ENCODE measurements at regions not wholly inside any gene's neighbourhood (a gene's known extent, or its start where the extent isn't known, plus 50 kb on each side); places are given as distances from the start of the nearest gene placed in this dataset.

GRCh38 chr12:89954259-89954658 is 245.6 kb upstream of the ATP2B1 start:
- DNase-seq (ENCODE audit: low spot score): no peak

- DNase-seq (ENCODE audit: low spot score): no peak
These were observed 243.0 kb upstream of the ATP2B1 start for GRCh38 chr12:89951694-89952060.

GRCh38 chr12:89951050-89951693 is 242.5 kb upstream of the ATP2B1 start:
- DNase-seq (ENCODE audit: low spot score): peak; percentile 38

- no peak for DNase-seq (ENCODE audit: low spot score)
These were observed 241.8 kb upstream of the ATP2B1 start for GRCh38 chr12:89950421-89950820.

- DNase-seq (ENCODE audit: low spot score): peak; percentile 87
These were observed 241.0 kb upstream of the ATP2B1 start for GRCh38 chr12:89949457-89950195.

GRCh38 chr12:89948271-89949175 is 239.9 kb upstream of the ATP2B1 start:
- no peak for DNase-seq (ENCODE audit: low spot score)

GRCh38 chr12:89947437-89948270 is 239.0 kb upstream of the ATP2B1 start:
- peak; percentile 25 for DNase-seq (ENCODE audit: low spot score)

GRCh38 chr12:89946518-89947135 is 238.0 kb upstream of the ATP2B1 start:
- DNase-seq (ENCODE audit: low spot score): no peak

GRCh38 chr12:89945123-89945522 is 236.5 kb upstream of the ATP2B1 start:
- no peak for DNase-seq (ENCODE audit: low spot score)

GRCh38 chr12:89943463-89943862 is 234.8 kb upstream of the ATP2B1 start:
- peak; percentile 33 for DNase-seq (ENCODE audit: low spot score)

GRCh38 chr12:89941436-89941835 is 232.8 kb upstream of the ATP2B1 start:
- DNase-seq (ENCODE audit: low spot score): no peak

GRCh38 chr12:89939522-89940215 is 231.0 kb upstream of the ATP2B1 start:
- DNase-seq (ENCODE audit: low spot score): no peak

GRCh38 chr12:89936631-89937030 is 228.0 kb upstream of the ATP2B1 start:
- no peak for DNase-seq (ENCODE audit: low spot score)

GRCh38 chr12:89935850-89936249 is 227.2 kb upstream of the ATP2B1 start:
- DNase-seq (ENCODE audit: low spot score): peak; percentile 77

- DNase-seq (ENCODE audit: low spot score): no peak
These were observed 225.3 kb upstream of the ATP2B1 start for GRCh38 chr12:89933911-89934310.

- DNase-seq (ENCODE audit: low spot score): no peak
These were observed 224.3 kb upstream of the ATP2B1 start for GRCh38 chr12:89932954-89933353.

GRCh38 chr12:89928467-89928866 is 219.8 kb upstream of the ATP2B1 start:
- no peak for DNase-seq (ENCODE audit: low spot score)

GRCh38 chr12:89927226-89927698 is 218.6 kb upstream of the ATP2B1 start:
- no peak for DNase-seq (ENCODE audit: low spot score)

GRCh38 chr12:89924191-89924590 is 215.6 kb upstream of the ATP2B1 start:
- DNase-seq (ENCODE audit: low spot score): no peak

GRCh38 chr12:89923091-89923490 is 214.5 kb upstream of the ATP2B1 start:
- no peak for DNase-seq (ENCODE audit: low spot score)

GRCh38 chr12:89920866-89921265 is 212.2 kb upstream of the ATP2B1 start:
- no peak for DNase-seq (ENCODE audit: low spot score)
